T-helper 2 cell treated with Interferon-gamma antibody and Interleukin-4, amounts not matched to agents 5 μg/mL and 100 μg/mL, for 36 hours (primary cell): ENCODE measurements at regions not wholly inside any gene's neighbourhood (a gene's known extent, or its start where the extent isn't known, plus 50 kb on each side); places are given as distances from the start of the nearest gene placed in this dataset.
"Not testable (repeated sequence)": the region's sequence is repeated elsewhere in the genome, so short reads cannot be mapped to it uniquely, and the experiment has no call there.

ENCODE experiments used
- DNase-seq: peaks from one replicate; pipeline ENCODE4 v3.0.0; 2021; ENCODE audit warnings: low spot score
- H3K27ac Mint-ChIP-seq: one replicate; pipeline ENCODE4 v1.8.0; 2021; ENCODE audit warnings: mild to moderate bottlenecking, mixed read lengths
- H3K27me3 Mint-ChIP-seq: one replicate; pipeline ENCODE4 v1.8.0; 2021; ENCODE audit warnings: low read depth, mixed read lengths
- H3K36me3 Mint-ChIP-seq: one replicate; pipeline ENCODE4 v1.8.0; 2021; ENCODE audit warnings: low read depth, mixed read lengths
- H3K4me1 Mint-ChIP-seq: one replicate; pipeline ENCODE4 v1.8.0; 2021; ENCODE audit warnings: low read depth, mixed read lengths
- H3K4me3 Mint-ChIP-seq: one replicate; pipeline ENCODE4 v1.8.0; 2022; ENCODE audit warnings: mild to moderate bottlenecking, moderate library complexity, mixed read lengths
- H3K9me3 Mint-ChIP-seq: one replicate; pipeline ENCODE4 v1.8.0; 2021; ENCODE audit warnings: mixed read lengths

DNA sequence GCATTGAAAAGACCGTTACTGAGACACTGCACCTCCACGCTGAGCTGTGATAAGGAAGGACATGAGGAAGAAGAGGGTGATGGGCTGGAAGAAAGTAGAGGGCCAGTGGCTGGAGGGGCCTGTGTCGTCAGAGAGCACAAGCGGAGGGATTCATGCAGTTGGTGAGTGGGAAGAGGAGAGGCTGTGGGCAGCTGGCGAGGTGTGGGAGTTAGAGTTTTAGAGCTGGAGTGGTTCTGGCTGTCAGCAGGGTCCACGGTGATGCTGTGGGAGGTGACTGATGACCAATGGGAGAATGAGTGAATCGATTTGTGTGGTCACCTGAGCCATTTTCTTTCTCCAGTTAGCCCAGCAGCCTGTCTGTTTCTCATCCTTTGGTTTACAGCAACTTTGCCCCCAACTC is 66.2 kb upstream of the SLC2A1 start:
- Mint-ChIP-seq H3K4me3 (no peak overlapping the region), H3K27me3 (peaks cover 4% of the 10 kb centered on the region), H3K4me1 (no peaks in the 10 kb centered on the region), H3K9me3 (no peaks in the 10 kb centered on the region), H3K27ac (no peak overlapping the region), H3K36me3 (no peaks in the 10 kb centered on the region)
- DNase-seq: no peak

DNA sequence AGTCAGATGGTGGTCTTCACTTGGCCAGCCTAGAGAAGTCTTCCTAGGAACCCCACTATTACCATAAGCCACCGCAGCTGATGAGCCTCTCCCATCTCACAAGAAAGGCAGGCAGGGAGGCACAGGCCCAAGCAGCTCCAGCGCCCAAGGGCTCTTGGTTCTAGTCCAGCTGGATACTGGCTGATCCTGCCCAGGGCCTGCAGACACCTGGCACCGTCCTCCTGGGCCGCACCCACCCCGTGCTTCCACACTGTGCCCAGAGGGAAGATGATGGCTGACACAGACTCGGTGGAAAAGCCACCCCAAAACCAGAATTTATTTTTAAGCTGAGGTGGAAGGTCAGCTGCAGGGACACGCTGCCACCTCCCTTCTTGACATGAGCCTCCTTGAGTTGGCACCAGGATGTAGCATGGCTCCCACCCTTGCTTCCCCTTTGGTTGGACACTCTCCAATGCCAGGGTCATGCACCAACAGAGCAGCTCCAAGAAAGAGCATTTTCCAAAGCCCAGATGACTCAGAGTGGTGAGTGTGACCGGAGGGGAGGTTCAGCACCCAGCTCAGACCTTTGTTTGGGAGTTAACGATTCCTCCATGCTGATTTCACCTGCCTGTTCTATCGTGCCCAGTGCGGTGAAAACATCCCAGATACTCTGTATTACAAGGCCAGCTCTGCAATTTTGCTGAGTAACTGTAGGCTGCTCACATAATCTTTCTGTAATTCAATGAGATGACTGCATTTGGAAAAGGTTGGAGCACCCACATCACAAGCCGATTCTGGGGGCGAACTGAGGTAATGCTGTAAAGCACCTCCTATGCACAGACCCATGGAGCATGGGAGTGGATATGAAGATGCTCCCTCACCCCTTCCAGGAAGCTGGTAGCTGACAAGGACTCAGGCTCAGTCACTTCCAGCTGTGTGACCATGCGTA is 63.1 kb upstream of the SLC2A1 start:
- no peak for DNase-seq
- no peaks in the 10 kb centered on the region for H3K9me3 Mint-ChIP-seq
- no peak overlapping the region for H3K27ac Mint-ChIP-seq
- no peak overlapping the region for H3K4me3 Mint-ChIP-seq
- H3K27me3 Mint-ChIP-seq: peaks cover 6% of the 10 kb centered on the region
- H3K36me3 Mint-ChIP-seq: no peaks in the 10 kb centered on the region
- no peaks in the 10 kb centered on the region for H3K4me1 Mint-ChIP-seq

DNA sequence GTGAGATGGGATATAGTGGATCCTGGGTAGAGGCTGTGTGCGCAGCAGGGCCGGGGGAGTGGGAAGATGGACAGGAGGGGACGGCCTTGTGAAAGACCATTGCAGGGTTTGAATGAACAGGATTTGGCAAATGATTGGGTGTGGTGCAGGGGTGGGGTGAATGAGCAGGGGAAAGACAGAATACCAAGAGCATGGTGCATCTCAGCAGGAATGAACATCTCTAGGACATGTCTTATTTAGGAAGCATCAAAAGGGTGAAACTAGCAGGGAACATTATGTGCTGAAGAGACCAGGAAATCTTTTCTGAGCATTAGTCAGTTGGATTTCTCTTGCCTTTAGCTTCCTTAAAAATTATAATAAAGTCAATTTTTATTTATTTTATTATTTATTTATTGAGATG is 60.6 kb upstream of the SLC2A1 start:
- DNase-seq: no peak
- H3K36me3 Mint-ChIP-seq: no peaks in the 10 kb centered on the region
- no peak overlapping the region for H3K4me3 Mint-ChIP-seq
- H3K27ac Mint-ChIP-seq: no peak overlapping the region
- H3K27me3 Mint-ChIP-seq: peaks cover 9% of the 10 kb centered on the region
- no peaks in the 10 kb centered on the region for H3K9me3 Mint-ChIP-seq
- no peaks in the 10 kb centered on the region for H3K4me1 Mint-ChIP-seq

DNA sequence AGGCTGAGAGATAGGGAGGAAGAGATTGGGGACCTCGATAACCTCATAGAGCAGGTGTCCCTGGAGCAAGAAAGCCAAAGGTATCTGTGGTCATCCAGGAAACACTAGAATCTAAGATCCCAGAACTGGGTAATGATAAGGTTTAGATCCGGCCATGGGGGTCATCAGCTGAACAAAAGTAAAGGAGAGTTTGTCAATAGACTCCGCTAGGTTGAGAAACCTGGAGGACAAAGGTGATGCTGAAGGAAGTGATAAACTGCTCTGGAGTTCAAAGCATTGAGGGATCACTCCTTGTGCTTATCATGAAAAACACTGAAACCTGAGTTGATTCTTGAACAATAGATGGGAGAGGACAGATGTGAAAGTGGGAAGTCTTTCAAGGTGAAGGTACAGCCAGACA is 59.5 kb upstream of the SLC2A1 start:
- H3K4me1 Mint-ChIP-seq: no peaks in the 10 kb centered on the region
- H3K36me3 Mint-ChIP-seq: no peaks in the 10 kb centered on the region
- H3K9me3 Mint-ChIP-seq: no peaks in the 10 kb centered on the region
- DNase-seq: no peak
- H3K27ac Mint-ChIP-seq: no peak overlapping the region
- peaks cover 15% of the 10 kb centered on the region for H3K27me3 Mint-ChIP-seq
- H3K4me3 Mint-ChIP-seq: no peak overlapping the region

DNA sequence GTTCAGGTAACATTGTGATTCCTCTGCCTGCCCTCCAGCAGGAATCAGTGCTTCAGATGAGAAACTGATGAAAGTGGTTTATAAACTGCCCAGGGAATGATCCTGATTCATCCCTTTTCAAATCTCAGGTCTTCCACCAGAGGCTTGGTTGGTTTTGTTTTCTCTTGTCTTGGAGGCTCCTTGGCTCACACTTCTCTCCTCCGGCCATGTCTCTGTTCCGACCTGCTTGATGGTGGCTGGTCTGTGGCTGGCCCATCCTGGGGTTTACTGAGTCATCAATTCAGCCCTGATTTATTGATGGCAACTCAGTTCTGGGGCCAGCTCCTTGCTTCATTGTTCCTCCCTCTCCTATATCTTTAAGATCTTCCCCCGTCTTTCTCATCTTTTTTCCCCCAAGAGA is 56.6 kb upstream of the SLC2A1 start:
- Mint-ChIP-seq H3K36me3 (no peaks in the 10 kb centered on the region), H3K27ac (no peak overlapping the region), H3K9me3 (no peaks in the 10 kb centered on the region), H3K27me3 (peaks cover 34% of the 10 kb centered on the region), H3K4me3 (no peak overlapping the region), H3K4me1 (no peaks in the 10 kb centered on the region)
- DNase-seq: no peak

DNA sequence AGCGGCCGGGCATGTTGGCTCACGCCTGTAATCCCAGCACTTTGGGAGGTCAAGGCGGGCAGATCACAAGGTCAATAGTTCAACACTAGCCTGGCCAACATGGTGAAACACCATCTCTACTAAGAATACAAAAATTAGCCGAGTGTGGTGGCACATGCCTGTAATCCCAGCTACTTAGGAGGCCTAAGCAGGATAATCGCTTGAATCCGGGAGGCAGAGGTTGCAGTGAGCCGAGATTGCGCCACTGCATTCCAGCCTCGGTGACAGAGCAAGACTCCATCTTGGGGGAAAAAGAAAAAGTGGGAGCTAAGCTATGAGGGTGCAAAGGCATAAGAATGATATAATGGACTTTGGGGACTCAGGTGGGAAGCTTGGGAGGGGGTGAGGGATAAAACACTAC is 55.9 kb upstream of the SLC2A1 start:
- H3K9me3 Mint-ChIP-seq, DNase-seq, H3K36me3 Mint-ChIP-seq, H3K27ac Mint-ChIP-seq, H3K4me1 Mint-ChIP-seq, H3K4me3 Mint-ChIP-seq: not testable (repeated sequence)
- peaks cover 33% of the 10 kb centered on the region for H3K27me3 Mint-ChIP-seq

DNA sequence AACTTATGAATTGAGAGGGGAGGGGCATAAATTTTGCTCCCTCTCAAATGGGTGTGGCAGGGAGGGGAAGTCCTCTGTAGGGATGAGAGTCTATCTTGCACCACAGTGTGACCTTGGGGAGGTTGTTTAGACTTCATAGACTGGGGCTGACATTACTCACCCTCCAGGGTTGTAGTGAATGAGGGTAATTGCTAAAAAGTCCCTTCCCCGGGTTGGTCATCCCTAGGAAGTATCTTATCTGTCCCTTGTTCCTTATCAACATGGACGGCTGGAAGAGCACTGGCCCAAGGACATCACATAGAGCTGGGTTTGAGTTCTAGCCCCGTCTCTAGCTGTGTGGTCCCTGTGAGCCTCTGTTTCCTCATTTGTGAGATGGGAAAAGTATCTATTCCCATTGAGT is 52.4 kb upstream of the SLC2A1 start:
- no peak overlapping the region for H3K4me3 Mint-ChIP-seq
- no peaks in the 10 kb centered on the region for H3K36me3 Mint-ChIP-seq
- DNase-seq: no peak
- no peaks in the 10 kb centered on the region for H3K4me1 Mint-ChIP-seq
- H3K9me3 Mint-ChIP-seq: no peaks in the 10 kb centered on the region
- H3K27ac Mint-ChIP-seq: no peak overlapping the region
- H3K27me3 Mint-ChIP-seq: peaks cover 29% of the 10 kb centered on the region

DNA sequence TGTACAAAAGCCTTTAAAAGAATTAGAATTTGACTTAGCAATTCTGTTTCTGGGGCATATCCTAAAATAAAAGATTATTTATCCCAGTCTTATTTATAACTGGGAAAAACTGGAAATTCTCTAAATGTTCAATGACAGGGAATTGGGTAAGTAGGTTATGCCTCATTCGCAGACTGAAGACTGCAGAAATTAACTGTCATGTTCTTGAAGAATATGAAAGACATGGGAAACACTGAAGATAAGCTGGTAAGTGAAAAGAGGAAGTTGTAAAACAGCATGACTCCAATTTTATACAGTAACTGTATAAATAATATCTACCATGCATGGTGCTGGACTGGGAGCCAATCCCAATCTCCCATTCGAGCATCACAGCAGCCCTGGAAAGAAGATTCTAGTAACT is 50.6 kb upstream of the SLC2A1 start:
- Mint-ChIP-seq H3K9me3 (no peaks in the 10 kb centered on the region), H3K36me3 (no peaks in the 10 kb centered on the region), H3K4me3 (no peak overlapping the region), H3K27me3 (peaks cover 28% of the 10 kb centered on the region), H3K4me1 (no peaks in the 10 kb centered on the region), H3K27ac (no peak overlapping the region)
- DNase-seq: no peak

DNA sequence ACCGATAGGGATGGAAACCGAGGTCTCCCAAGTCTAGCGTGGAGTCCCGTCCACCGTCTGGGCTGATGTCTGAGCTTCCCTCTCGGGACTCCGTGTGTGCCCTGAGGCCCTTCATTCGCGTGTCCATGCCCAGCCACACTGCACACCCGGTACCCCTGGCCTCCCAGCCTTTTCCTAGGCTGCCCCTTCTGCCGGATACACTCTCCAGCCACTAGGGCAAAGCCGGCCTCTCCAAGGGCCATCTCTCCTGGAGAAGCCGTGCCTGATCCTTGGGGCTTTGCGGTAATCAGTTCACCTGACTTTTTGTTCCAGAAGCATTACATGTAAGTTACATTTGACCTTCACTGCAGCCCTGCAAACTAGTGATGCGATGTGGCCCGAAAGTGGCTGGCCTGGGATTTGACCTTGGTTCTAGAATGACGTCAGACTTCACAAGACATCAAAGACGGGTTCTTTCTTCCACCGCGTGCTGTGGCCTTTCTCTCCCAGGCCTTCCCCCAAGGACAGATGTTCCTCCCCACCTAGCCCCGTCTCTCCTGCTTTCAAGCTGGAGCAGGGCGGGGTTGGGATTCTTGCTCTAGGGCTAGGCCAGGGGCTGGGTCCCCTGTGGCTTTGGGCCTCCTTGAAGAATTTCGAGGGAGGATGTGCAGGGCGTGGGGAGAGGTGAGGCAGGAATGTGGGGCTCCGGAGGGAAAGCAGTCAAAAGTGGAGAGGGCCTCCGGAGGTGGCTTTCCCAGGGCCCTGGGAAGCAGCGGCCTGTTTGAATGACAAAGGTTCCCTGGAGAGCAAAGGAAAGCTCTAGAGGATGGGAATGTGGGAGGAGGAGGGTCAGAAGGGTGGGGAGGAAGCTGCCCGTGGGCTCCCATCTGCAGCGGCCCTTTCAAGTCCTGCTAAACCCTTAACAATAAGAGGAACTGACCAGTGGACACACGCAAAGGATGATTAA is 49.7 kb upstream of the SLC2A1 start:
- no peaks in the 10 kb centered on the region for H3K36me3 Mint-ChIP-seq
- no peaks in the 10 kb centered on the region for H3K4me1 Mint-ChIP-seq
- no peak overlapping the region for H3K4me3 Mint-ChIP-seq
- no peak for DNase-seq
- H3K9me3 Mint-ChIP-seq: no peaks in the 10 kb centered on the region
- no peak overlapping the region for H3K27ac Mint-ChIP-seq
- peaks cover 25% of the 10 kb centered on the region for H3K27me3 Mint-ChIP-seq
